Activated naive CD4-positive, alpha-beta T cell treated with anti-CD3 and anti-CD28 coated beads, Interleukin-2, amount 10 ng/mL, durations not matched to agents 7 days and 5 days (primary cell): ENCODE measurements at regions not wholly inside any gene's neighbourhood (a gene's known extent, or its start where the extent isn't known, plus 50 kb on each side); places are given as distances from the start of the nearest gene placed in this dataset.
"Not testable (repeated sequence)": the region's sequence is repeated elsewhere in the genome, so short reads cannot be mapped to it uniquely, and the experiment has no call there.

Experiments
- CTCF ChIA-PET: fragments of 350-600 bp; sonication (Branson Sonifier 250); formaldehyde crosslinking; loops from one replicate; lab custom pipeline; 2021; ENCODE audit warnings: antibody characterized with exemption; lab: Charles Lee
- DNase-seq: peaks from one replicate; pipeline ENCODE4 v3.0.0-alpha.2; 2020
- H3K27ac Mint-ChIP-seq: one replicate; pipeline ENCODE4 v1.8.0; 2021; ENCODE audit warnings: mild to moderate bottlenecking, moderate library complexity, mixed read lengths
- H3K27me3 Mint-ChIP-seq: one replicate; pipeline ENCODE4 v1.8.0; 2021; ENCODE audit warnings: mild to moderate bottlenecking, mixed read lengths
- H3K36me3 Mint-ChIP-seq: one replicate; pipeline ENCODE4 v1.8.0; 2021; ENCODE audit warnings: mixed read lengths
- H3K4me1 Mint-ChIP-seq: one replicate; pipeline ENCODE4 v1.8.0; 2021; ENCODE audit warnings: mixed read lengths
- H3K4me3 Mint-ChIP-seq: one replicate; pipeline ENCODE4 v1.8.0; 2021; ENCODE audit warnings: mild to moderate bottlenecking, moderate library complexity, mixed read lengths
- H3K9me3 Mint-ChIP-seq: one replicate; pipeline ENCODE4 v1.8.0; 2021; ENCODE audit warnings: mixed read lengths

GRCh38 chr16:14384745-14385144 is 245.3 kb downstream of the PARN start:
- CTCF ChIA-PET: no interaction called here
- DNase-seq: no peak
- Mint-ChIP-seq H3K9me3 (no peaks in the 10 kb centered on the region), H3K36me3 (no peaks in the 10 kb centered on the region), H3K27me3 (peaks cover 8% of the 10 kb centered on the region), H3K4me3 (no peak overlapping the region), H3K27ac (no peak overlapping the region), H3K4me1 (no peaks in the 10 kb centered on the region)

DNA sequence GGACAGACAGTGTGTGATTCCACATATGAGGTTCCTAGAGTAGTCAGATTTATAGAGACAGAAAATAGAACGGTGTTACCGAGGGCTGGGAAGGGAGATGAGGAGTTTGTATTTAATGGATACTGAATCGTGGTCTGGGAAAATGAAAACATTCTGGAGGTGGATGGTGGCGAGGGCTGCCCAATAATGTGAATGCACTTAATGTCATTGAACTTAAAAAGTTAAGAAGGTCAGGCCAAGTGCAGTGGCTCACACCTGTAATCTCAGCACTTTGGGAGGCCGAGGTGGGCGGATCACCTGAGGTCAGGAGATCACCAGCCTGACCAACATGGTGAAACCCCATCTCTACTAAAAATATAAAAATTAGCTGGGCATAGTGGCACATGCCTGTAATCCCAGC is 246.2 kb downstream of the PARN start:
- CTCF ChIA-PET, H3K36me3 Mint-ChIP-seq, H3K4me1 Mint-ChIP-seq, DNase-seq, H3K27ac Mint-ChIP-seq, H3K27me3 Mint-ChIP-seq, H3K4me3 Mint-ChIP-seq, H3K9me3 Mint-ChIP-seq: not testable (repeated sequence)

GRCh38 chr16:14378689-14379467 is 251.2 kb downstream of the PARN start:
- CTCF ChIA-PET: no interaction called here
- Mint-ChIP-seq H3K9me3 (no peaks in the 10 kb centered on the region), H3K4me1 (peaks cover 8% of the 10 kb centered on the region), H3K36me3 (no peaks in the 10 kb centered on the region), H3K4me3 (no peak overlapping the region), H3K27ac (no peak overlapping the region), H3K27me3 (no peaks in the 10 kb centered on the region)
- DNase-seq: no peak

DNA sequence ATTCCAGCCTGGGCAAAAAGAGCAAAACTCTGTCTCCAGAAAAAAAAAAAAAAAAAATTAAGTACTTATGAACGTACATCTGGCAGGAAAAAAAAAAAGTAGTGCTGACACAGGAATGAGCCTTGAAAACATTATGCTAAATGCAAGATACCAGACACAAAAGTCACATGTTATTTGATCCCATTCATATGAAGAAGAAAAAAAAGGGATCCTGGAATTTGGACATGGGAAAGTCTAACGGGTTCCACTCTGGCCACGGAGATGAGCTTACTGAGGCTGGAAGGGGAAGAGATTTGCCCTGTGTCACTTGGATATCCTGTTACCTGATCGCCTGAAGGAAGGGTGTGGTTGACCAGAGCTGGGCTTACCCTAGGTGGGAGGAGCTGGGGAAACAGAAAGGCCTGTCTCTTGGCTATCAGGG is 251.9 kb downstream of the PARN start:
- DNase-seq: no peak
- H3K27me3 Mint-ChIP-seq: no peaks in the 10 kb centered on the region
- H3K4me1 Mint-ChIP-seq: peaks cover 8% of the 10 kb centered on the region
- H3K9me3 Mint-ChIP-seq: no peaks in the 10 kb centered on the region
- H3K27ac Mint-ChIP-seq: no peak overlapping the region
- H3K36me3 Mint-ChIP-seq: no peaks in the 10 kb centered on the region
- CTCF ChIA-PET: no interaction called here
- H3K4me3 Mint-ChIP-seq: no peak overlapping the region

DNA sequence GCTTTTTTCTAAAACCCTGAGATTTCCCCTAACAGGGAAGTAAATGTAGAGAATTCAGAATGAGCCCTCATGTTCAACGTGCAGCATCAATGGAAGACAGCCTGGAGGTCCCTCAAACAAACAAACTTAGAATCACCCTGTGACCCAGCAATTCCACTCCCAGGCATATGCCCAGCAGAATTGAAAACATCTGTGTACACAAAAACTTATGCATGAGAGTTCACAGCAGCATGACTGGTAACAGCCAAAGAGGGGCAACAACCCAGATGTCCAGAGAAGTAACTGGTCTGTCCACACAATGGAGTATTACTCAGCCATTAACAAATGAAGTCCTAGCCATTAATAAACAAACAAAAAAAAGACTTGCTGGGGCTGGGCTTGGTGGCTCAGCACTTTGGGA is 252.7 kb downstream of the PARN start:
- H3K27me3 Mint-ChIP-seq: no peaks in the 10 kb centered on the region
- no peaks in the 10 kb centered on the region for H3K36me3 Mint-ChIP-seq
- DNase-seq: no peak
- H3K27ac Mint-ChIP-seq: no peak overlapping the region
- no peak overlapping the region for H3K4me3 Mint-ChIP-seq
- H3K9me3 Mint-ChIP-seq: no peaks in the 10 kb centered on the region
- H3K4me1 Mint-ChIP-seq: peaks cover 8% of the 10 kb centered on the region
- CTCF ChIA-PET: no interaction called here

GRCh38 chr16:14375132-14375491 is 254.9 kb downstream of the PARN start:
- DNase-seq: no peak
- Mint-ChIP-seq H3K36me3 (no peaks in the 10 kb centered on the region), H3K4me3 (no peak overlapping the region), H3K9me3 (no peaks in the 10 kb centered on the region), H3K27me3 (no peaks in the 10 kb centered on the region), H3K4me1 (peaks cover 8% of the 10 kb centered on the region), H3K27ac (no peak overlapping the region)
- CTCF ChIA-PET: interaction anchor here (0.6 kb wide), 1 partner anchor 828 kb away, joined by 5 read pairs; no protein-coding TSS in a partner anchor

DNA sequence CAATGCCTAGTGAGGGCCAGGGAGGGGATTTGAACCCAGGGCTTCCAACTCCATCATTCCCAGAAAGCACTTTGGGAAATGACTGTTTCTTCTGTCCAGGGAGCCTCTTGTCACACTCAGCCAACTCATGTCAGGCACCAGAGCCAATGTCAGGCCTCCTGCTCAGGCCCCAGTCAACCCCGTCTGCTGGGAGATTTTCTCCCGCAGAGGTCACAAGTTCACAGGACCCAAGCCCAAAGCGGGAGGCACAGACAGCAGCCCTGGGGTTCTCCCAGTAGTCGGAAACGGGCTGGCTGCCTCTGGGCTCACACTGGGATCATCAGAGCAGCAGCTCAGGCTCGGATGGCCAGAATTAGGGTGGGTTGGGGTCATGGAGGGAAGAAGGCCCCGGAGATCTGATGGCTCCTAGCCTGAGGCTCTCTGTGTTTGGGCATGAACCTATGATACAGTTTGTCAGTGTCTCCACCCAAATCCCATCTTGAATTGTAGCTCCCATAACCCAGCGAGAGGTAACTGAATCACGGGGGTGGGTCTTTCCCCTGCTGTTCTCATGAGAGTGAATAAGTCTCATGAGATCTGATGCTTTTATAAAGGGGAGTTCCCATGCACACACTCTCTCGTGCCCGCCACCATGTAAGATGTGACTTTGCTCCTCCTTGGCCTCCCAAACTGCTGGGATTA is 255.5 kb downstream of the PARN start:
- Mint-ChIP-seq H3K36me3 (no peaks in the 10 kb centered on the region), H3K27ac (no peak overlapping the region), H3K4me1 (peaks cover 10% of the 10 kb centered on the region), H3K27me3 (no peaks in the 10 kb centered on the region), H3K9me3 (no peaks in the 10 kb centered on the region), H3K4me3 (no peak overlapping the region)
- DNase-seq: no peak
- CTCF ChIA-PET: interaction anchor here (0.6 kb wide), 1 partner anchor 828 kb away, joined by 5 read pairs; no protein-coding TSS in a partner anchor

DNA sequence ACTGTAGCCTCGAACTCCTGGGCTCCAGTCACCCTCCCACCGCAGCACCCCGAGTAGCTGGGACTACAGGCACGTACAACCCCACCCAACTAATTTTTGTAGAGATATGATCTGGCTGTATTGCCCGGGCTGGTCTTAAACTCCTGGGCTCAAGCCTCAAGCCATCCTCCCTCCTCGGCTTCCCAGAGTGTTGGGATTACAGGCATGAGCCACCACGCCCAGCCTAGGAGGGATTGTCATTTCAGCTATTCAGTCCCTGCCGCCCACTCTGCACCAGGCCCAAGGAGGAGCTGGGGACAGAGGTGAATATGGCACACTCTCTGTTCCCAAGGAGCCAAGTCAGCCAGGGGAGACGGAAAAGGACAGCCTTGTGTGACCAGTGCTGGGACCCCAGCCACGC is 256.2 kb downstream of the PARN start:
- CTCF ChIA-PET: no interaction called here
- H3K4me3 Mint-ChIP-seq: no peak overlapping the region
- no peaks in the 10 kb centered on the region for H3K36me3 Mint-ChIP-seq
- no peak overlapping the region for H3K27ac Mint-ChIP-seq
- no peaks in the 10 kb centered on the region for H3K27me3 Mint-ChIP-seq
- DNase-seq: no peak
- H3K4me1 Mint-ChIP-seq: peaks cover 11% of the 10 kb centered on the region
- H3K9me3 Mint-ChIP-seq: no peaks in the 10 kb centered on the region

- CTCF ChIA-PET: no interaction called here
- Mint-ChIP-seq H3K27me3 (peaks cover 3% of the 10 kb centered on the region), H3K36me3 (no peaks in the 10 kb centered on the region)
Observed at GRCh38 chr16:14373406-14373805, 256.7 kb downstream of the PARN start.

GRCh38 chr16:14372471-14372870 is 257.6 kb downstream of the PARN start:
- no peaks in the 10 kb centered on the region for H3K36me3 Mint-ChIP-seq
- H3K9me3 Mint-ChIP-seq: no peaks in the 10 kb centered on the region
- CTCF ChIA-PET: no interaction called here
- no peak for DNase-seq
- no peak overlapping the region for H3K27ac Mint-ChIP-seq
- H3K27me3 Mint-ChIP-seq: peaks cover 4% of the 10 kb centered on the region
- H3K4me1 Mint-ChIP-seq: peaks cover 6% of the 10 kb centered on the region
- no peak overlapping the region for H3K4me3 Mint-ChIP-seq

More at GRCh38 chr16:14373406-14373805, 256.7 kb downstream of the PARN start:
- no peak for DNase-seq
- peaks cover 10% of the 10 kb centered on the region for H3K4me1 Mint-ChIP-seq
- H3K4me3 Mint-ChIP-seq: no peak overlapping the region
- H3K9me3 Mint-ChIP-seq: no peaks in the 10 kb centered on the region
- H3K27ac Mint-ChIP-seq: no peak overlapping the region

DNA sequence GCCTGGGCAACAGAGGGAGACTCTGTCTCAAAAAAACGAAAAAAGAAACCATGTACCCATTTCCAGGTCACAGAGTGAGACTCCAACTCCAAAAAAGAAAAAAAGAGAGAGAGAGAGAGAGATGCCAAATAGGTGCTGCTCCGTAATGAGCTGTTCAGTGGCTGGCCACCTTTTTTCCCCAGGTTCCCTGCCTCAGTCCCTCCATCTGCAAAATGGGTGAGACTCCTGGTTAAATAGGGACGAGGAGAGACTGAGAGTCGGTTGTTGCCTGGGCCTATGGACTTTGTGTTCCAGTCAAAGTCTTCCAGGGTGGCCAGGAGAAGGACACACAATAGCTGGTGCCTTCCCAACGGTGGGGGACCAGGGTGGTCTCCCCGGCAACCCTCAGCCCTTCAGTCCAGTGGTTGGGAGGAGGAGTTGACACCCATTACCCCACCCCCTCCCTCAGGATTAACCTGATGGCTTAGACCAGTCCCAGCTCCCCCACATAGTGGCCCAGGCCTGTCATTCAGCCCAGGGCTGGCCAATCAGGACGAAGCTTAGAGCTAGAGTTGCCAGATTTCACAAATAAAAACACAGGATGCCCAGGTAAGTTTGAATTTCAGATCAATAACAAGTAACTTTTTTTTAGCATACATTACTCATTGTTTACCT is 258.2 kb downstream of the PARN start:
- CTCF ChIA-PET: interaction anchor here (0.7 kb wide), 1 partner anchor 17 kb away, joined by 3 read pairs; no protein-coding TSS in a partner anchor
- Mint-ChIP-seq H3K27ac (no peak overlapping the region), H3K9me3 (no peaks in the 10 kb centered on the region), H3K27me3 (peaks cover 4% of the 10 kb centered on the region), H3K4me3 (no peak overlapping the region), H3K4me1 (peaks cover 3% of the 10 kb centered on the region), H3K36me3 (no peaks in the 10 kb centered on the region)
- no peak for DNase-seq

GRCh38 chr16:14370736-14371234 is 259.3 kb downstream of the PARN start:
- H3K9me3 Mint-ChIP-seq: no peaks in the 10 kb centered on the region
- H3K4me1 Mint-ChIP-seq: peaks cover 3% of the 10 kb centered on the region
- CTCF ChIA-PET: no interaction called here
- H3K27me3 Mint-ChIP-seq: peaks cover 4% of the 10 kb centered on the region
- no peaks in the 10 kb centered on the region for H3K36me3 Mint-ChIP-seq
- H3K4me3 Mint-ChIP-seq: no peak overlapping the region
- H3K27ac Mint-ChIP-seq: no peak overlapping the region
- DNase-seq: no peak

- DNase-seq: no peak
- Mint-ChIP-seq H3K27ac (no peak overlapping the region), H3K4me1 (peaks cover 3% of the 10 kb centered on the region), H3K4me3 (no peak overlapping the region), H3K36me3 (no peaks in the 10 kb centered on the region), H3K27me3 (peaks cover 4% of the 10 kb centered on the region), H3K9me3 (no peaks in the 10 kb centered on the region)
- CTCF ChIA-PET: no interaction called here
Observed at GRCh38 chr16:14369734-14370598, 260.1 kb downstream of the PARN start.

DNA sequence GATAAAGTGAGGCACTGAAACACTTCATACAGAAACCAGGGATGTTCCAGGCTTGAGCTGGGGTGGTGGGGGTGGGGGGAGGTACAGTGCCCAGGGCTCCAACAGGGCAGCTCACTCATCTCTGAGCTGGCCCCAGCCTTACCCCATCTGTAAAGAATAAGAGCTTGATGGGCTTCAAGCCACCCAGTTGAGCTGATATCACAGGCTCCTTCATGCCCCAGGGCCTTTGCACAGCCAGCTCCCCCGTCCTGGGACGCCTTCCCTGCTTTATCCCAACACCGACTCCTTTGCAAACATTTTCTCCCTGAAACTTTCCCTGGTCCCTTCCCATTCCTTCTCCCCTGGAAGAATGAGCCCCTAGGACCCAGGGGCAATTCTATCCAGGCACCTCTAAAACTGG is 261.7 kb downstream of the PARN start:
- no peaks in the 10 kb centered on the region for H3K36me3 Mint-ChIP-seq
- no peak for DNase-seq
- no peaks in the 10 kb centered on the region for H3K9me3 Mint-ChIP-seq
- H3K27ac Mint-ChIP-seq: no peak overlapping the region
- CTCF ChIA-PET: no interaction called here
- peaks cover 3% of the 10 kb centered on the region for H3K4me1 Mint-ChIP-seq
- no peak overlapping the region for H3K4me3 Mint-ChIP-seq
- H3K27me3 Mint-ChIP-seq: peaks cover 4% of the 10 kb centered on the region
